ENCODE measurements at regions not wholly inside any gene's neighbourhood (a gene's known extent, or its start where the extent isn't known, plus 50 kb on each side); places are given as distances from the start of the nearest gene placed in this dataset.
A peak's percentile ranks its signal among the peaks of the same experiment; 100 is the strongest.

DNA sequence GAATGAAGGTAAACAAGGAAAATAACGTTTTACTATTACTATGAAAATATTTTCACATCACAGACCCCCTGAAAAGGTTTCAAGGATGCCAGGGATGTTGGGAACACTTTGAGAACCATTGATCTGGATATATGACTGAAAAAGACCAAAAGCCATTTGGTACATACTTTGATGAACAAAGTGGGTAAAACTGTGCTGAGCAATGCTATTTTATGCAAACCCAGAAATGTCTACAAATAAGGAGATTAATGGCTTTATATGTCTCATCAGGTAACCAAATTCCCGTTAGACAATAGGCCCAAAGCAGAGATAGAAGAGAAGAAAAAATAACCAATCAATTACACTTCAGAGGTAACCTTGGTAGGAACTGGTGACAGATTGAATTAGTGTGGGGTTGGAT lies 101.4 kb upstream of the CNKSR3 start:
- Histone ChIP-seq H3K4me1 (ENCODE audit: low read depth) (peaks cover 3% of the 10 kb centered on the region), H3K27me3 (no peaks in the 10 kb centered on the region), H3K9me3 (ENCODE audit: low read depth) (no peaks in the 10 kb centered on the region), H3K36me3 (no peaks in the 10 kb centered on the region), H3K4me3 (no peak overlapping the region), H3K27ac (no peak overlapping the region)
- TF ChIP-seq, protein P1, sequence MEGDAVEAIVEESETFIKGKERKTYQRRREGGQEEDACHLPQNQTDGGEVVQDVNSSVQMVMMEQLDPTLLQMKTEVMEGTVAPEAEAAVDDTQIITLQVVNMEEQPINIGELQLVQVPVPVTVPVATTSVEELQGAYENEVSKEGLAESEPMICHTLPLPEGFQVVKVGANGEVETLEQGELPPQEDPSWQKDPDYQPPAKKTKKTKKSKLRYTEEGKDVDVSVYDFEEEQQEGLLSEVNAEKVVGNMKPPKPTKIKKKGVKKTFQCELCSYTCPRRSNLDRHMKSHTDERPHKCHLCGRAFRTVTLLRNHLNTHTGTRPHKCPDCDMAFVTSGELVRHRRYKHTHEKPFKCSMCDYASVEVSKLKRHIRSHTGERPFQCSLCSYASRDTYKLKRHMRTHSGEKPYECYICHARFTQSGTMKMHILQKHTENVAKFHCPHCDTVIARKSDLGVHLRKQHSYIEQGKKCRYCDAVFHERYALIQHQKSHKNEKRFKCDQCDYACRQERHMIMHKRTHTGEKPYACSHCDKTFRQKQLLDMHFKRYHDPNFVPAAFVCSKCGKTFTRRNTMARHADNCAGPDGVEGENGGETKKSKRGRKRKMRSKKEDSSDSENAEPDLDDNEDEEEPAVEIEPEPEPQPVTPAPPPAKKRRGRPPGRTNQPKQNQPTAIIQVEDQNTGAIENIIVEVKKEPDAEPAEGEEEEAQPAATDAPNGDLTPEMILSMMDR (IDR thresholded peaks at IDR 0.05; ENCODE audit: low read depth, low read length): no peak
- no peak for DNase-seq (ENCODE audit: low read depth in 1 of 2, low spot score in 1 of 2)

DNA sequence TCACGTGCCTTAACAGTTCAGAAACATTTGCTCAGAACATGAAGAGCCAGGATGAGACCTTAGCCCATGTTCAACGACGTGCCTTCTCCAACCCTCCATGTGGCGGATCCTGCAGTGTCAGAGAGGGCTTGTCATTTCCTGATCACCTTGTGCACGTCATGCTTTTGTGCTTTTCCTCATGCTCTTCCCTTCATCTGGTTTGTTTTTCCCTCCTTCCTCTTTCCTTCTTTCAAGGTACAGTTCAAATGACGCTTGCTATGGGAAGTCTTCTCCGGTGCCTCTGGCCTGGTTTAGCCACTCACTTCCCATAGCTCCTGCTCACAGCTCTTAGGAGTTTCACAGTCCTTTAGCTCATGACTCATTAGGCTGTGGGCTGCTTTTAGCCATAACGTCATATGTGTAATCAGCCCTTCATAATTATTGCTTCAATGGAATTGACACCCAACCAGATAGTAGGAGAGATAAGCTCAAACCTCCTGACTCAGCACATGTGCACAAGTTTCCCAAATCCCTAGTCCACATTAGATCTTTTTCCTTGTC lies 102.7 kb upstream of the CNKSR3 start:
- H3K27ac ChIP-seq: no peak overlapping the region
- peaks cover 3% of the 10 kb centered on the region for H3K4me1 ChIP-seq (ENCODE audit: low read depth)
- TF ChIP-seq, protein P1 (IDR thresholded peaks at IDR 0.05; ENCODE audit: low read depth, low read length): no peak
- no peaks in the 10 kb centered on the region for H3K27me3 ChIP-seq
- DNase-seq (ENCODE audit: low read depth in 1 of 2, low spot score in 1 of 2): peak in 1 of 2 donors; percentile 77
- H3K4me3 ChIP-seq: no peak overlapping the region
- H3K9me3 ChIP-seq (ENCODE audit: low read depth): no peaks in the 10 kb centered on the region
- H3K36me3 ChIP-seq: no peaks in the 10 kb centered on the region

DNA sequence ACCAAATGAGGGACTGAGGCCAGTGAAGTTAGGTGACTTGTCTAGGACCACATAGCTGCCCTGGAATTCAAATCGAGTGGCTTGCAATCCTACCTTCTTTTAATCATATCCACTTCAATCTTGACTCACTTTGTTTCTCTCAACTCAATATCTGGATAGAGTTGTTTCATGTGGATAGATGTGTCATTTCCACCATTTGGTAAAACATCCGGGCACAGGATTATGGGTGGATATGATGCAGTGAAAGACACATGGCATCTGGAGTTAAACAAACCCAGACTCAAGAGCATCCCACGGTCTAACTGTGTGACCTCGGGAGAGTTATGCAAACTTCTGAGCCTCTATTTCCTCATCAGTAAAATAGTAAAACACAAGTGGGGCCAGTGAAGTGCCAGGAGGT lies 103.6 kb upstream of the CNKSR3 start:
- DNase-seq (ENCODE audit: low read depth in 1 of 2, low spot score in 1 of 2): peak in 1 of 2 donors; percentile 22
- TF ChIP-seq, protein P1 (IDR thresholded peaks at IDR 0.05; ENCODE audit: low read depth, low read length): no peak
- Histone ChIP-seq H3K9me3 (ENCODE audit: low read depth) (no peaks in the 10 kb centered on the region), H3K4me1 (ENCODE audit: low read depth) (peaks cover 3% of the 10 kb centered on the region), H3K36me3 (no peaks in the 10 kb centered on the region), H3K4me3 (no peak overlapping the region), H3K27me3 (no peaks in the 10 kb centered on the region), H3K27ac (no peak overlapping the region)

DNA sequence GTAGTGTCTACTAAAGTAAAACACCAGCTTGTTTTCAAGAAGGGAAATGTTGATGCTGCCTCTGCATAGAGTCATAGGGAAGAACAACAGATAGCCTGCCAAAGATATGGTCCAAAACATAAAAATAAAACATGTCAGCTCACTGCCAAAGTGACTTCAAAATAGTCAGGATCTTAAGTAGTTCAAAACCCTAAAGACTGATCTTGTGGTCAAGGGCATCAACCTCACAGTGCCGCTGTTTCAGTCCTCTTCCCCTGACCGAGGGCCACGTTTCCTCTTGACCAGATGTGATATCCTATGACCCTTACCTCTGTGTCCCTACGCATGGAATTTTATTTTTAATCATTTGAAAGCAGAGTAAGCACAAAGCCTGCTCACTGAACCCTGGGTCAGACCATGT lies 104.2 kb upstream of the CNKSR3 start:
- Histone ChIP-seq H3K27ac (no peak overlapping the region), H3K4me1 (ENCODE audit: low read depth) (peaks cover 3% of the 10 kb centered on the region)

DNA sequence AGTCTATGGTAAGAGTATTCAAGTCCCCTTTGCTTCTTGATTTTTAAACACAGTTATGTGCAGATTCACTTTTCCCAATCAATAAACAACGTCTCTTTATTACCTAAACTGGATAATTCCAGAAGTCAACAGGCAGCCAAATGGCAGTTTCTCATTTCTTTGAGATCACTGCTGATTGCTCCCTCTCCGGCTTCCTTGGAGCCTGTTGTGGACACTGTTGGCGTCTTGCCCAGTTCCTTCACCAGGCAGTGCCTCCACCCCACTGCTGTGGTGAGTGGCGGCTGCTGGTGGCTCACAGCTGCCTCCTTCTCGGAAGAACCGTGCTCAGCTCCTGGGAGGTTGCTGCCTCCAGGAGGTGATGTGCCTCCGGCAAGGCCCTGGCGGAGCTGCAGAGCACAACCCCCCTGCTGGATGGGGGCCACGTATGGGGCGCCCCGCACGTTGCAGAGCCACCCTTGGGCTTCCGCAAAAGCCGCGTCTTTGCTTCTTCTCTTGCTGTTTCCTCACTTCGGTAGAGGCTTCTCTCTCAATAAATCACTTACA lies 105.1 kb upstream of the CNKSR3 start:
- Histone ChIP-seq H3K27ac (no peak overlapping the region), H3K4me3 (no peak overlapping the region), H3K9me3 (ENCODE audit: low read depth) (no peaks in the 10 kb centered on the region), H3K27me3 (no peaks in the 10 kb centered on the region), H3K4me1 (ENCODE audit: low read depth) (no peaks in the 10 kb centered on the region), H3K36me3 (no peaks in the 10 kb centered on the region)
- TF ChIP-seq, protein P1 (IDR thresholded peaks at IDR 0.05; ENCODE audit: low read depth, low read length): peak; percentile 26
- DNase-seq (ENCODE audit: low read depth in 1 of 2, low spot score in 1 of 2): peak; percentile 31 to 89

More for the DNA sequence above, 104.2 kb upstream of the CNKSR3 start:
- TF ChIP-seq, protein P1 (IDR thresholded peaks at IDR 0.05; ENCODE audit: low read depth, low read length): no peak
- H3K27me3 ChIP-seq: no peaks in the 10 kb centered on the region
- DNase-seq (ENCODE audit: low read depth in 1 of 2, low spot score in 1 of 2): no peak
- H3K9me3 ChIP-seq (ENCODE audit: low read depth): no peaks in the 10 kb centered on the region
- no peak overlapping the region for H3K4me3 ChIP-seq
- no peaks in the 10 kb centered on the region for H3K36me3 ChIP-seq

Data from cardiac muscle cell (in vitro differentiated cells and primary cell).